Body of pancreas (tissue), 4 donors: ENCODE measurements at regions not wholly inside any gene's neighbourhood (a gene's known extent, or its start where the extent isn't known, plus 50 kb on each side); places are given as distances from the start of the nearest gene placed in this dataset.

Experiments
- ATAC-seq: fragments of 150-250 bp; one replicate; pipeline ENCODE4 v1.9.1; 2016
- DNase-seq, 4 donors: peaks; one replicate each; pipeline ENCODE4 v3.0.0-alpha.2; 2019
- H3K27ac ChIP-seq, 4 donors: fragments of 200-600 bp; sonication (generic); 1 replicate in 3 of 4; 2 replicates in 1 of 4; pipeline versions ENCODE4 v1.5.1 to v1.6.1; 2016 to 2019; ENCODE audit warnings: mild to moderate bottlenecking in 1 of 4, mixed read lengths in 1 of 4, moderate library complexity in 1 of 4
- H3K27me3 ChIP-seq, 2 donors: fragments of 200-600 bp; sonication (generic); one replicate each; pipeline ENCODE4 v1.6.0; 2016; ENCODE audit warnings: mild to moderate bottlenecking in 1 of 2
- H3K36me3 ChIP-seq, 2 donors: fragments of 200-600 bp; sonication (generic); replicated peaks in 1 of 2; 2 replicates each; pipeline ENCODE4 v1.5.1; 2016; ENCODE audit warnings: low read depth in 2 of 2; ENCODE audit not compliant: insufficient read depth in 1 of 2
- H3K4me1 ChIP-seq: fragments of 200-600 bp; sonication (generic); one replicate; pipeline ENCODE4 v1.6.0; 2016
- H3K4me3 ChIP-seq, 2 donors: fragments of 200-600 bp; sonication (generic); 1 replicate in 1 of 2; 2 replicates in 1 of 2; pipeline ENCODE4 v1.5.1; 2016 to 2019
- H3K9me3 ChIP-seq, 3 donors: fragments of 200-600 bp; sonication (generic); 1 replicate in 2 of 3; 2 replicates in 1 of 3; pipeline ENCODE4 v1.5.1; 2016
- CTCF ChIP-seq, 7 experiments: fragments of 450-650 bp in 4 of 7; fragments of 200-600 bp in 3 of 7; sonication (generic) in 3 of 7; IDR thresholded peaks; one replicate each; pipeline ENCODE4 v1.5.1; 2016 to 2019; ENCODE audit warnings: antibody characterized with exemption in 7 of 7
- POLR2A ChIP-seq, 3 donors: fragments of 450-650 bp; IDR thresholded peaks; one replicate each; pipeline ENCODE4 v1.6.1; 2016; ENCODE audit warnings: antibody characterized with exemption in 3 of 3, mild to moderate bottlenecking in 2 of 3
- WGBS, 2 donors: methylation state at CpG; one replicate each; pipeline ENCODE4 v1.1.5; 2017; 5-methylcytosine and 5-hydroxymethylcytosine counted together
- intact Hi-C: fragments of 100-400 bp; cut with DNase I; formaldehyde crosslinking; loops from one replicate; pipeline ENCODE4 v1.15.1; 2023

DNA sequence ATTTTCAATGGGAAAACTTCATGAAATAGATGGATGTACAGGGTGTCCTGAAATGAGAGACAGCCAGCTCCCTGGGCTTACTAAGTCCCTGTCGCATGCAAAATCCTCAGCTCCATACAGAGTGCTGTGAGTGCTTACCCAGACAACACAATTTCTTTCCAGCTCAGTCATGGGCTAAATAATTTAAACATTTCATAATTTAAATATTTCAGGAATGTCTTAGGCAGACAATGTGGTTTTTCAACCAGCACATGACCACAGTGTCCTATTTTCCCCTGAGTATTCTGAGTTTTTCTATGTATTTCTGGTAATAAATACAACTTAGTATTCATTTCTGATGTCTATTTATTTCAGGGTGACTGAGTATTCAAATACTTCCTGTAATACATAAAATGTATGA is 188.5 kb upstream of the SNX2 start:
- TF ChIP-seq POLR2A (IDR thresholded peaks at IDR 0.05) (no peak), CTCF (IDR thresholded peaks at IDR 0.05) (no peak)
- Histone ChIP-seq H3K9me3 (no peaks in the 10 kb centered on the region), H3K4me1 (no peaks in the 10 kb centered on the region), H3K4me3 (no peak overlapping the region), H3K36me3 (no peaks in the 10 kb centered on the region), H3K27me3 (no peaks in the 10 kb centered on the region), H3K27ac (no peak overlapping the region)
- intact Hi-C loops: no loop called here
- ATAC-seq: no peak
- WGBS, 2 donors: 72 to 79% methylated on average over 1 of the region's 1 CpG
- DNase-seq: no peak

DNA sequence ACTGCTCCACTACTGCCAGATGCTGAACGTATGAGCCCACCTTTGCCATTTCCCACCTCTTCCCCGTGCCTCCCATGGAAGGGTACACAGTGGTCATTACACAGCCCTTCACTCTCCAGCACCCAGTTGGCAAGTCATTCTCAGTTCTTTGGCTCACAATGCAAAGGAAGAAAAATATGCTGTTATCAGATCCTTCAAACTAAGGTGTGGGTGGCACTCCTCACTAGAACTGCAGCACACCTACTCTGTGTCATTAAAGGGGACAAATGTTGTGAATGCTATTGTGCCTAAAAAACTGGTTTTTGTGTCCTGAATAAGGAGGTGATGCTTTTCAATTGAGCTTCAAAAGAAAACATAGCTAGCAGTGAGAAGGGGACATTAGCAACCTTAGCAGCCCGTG is 183.1 kb upstream of the SNX2 start:
- H3K27me3 ChIP-seq: no peaks in the 10 kb centered on the region
- 64 to 82% methylated on average over 3 of the region's 3 CpGs for WGBS, 2 donors
- no peaks in the 10 kb centered on the region for H3K36me3 ChIP-seq
- no peak for ATAC-seq
- no peaks in the 10 kb centered on the region for H3K9me3 ChIP-seq
- intact Hi-C loops: no loop called here
- H3K4me1 ChIP-seq: no peaks in the 10 kb centered on the region
- TF ChIP-seq CTCF (IDR thresholded peaks at IDR 0.05): no peak
- TF ChIP-seq POLR2A (IDR thresholded peaks at IDR 0.05): no peak
- no peak overlapping the region for H3K4me3 ChIP-seq
- H3K27ac ChIP-seq: no peak overlapping the region
- no peak for DNase-seq

GRCh38 chr5:122599000-122599399 is 175.9 kb upstream of the SNX2 start:
- TF ChIP-seq CTCF (IDR thresholded peaks at IDR 0.05) (no peak), POLR2A (IDR thresholded peaks at IDR 0.05) (no peak)
- no peak overlapping the region for H3K27ac ChIP-seq
- H3K27me3 ChIP-seq: no peaks in the 10 kb centered on the region
- intact Hi-C loops: no loop called here
- no peaks in the 10 kb centered on the region for H3K4me1 ChIP-seq
- no peak for ATAC-seq
- no peaks in the 10 kb centered on the region for H3K36me3 ChIP-seq
- no peak overlapping the region for H3K4me3 ChIP-seq
- DNase-seq: no peak
- H3K9me3 ChIP-seq: peaks cover 0 to 5% (median 0%) of the 10 kb centered on the region in 3 donors

GRCh38 chr5:122600924-122601323 is 174.0 kb upstream of the SNX2 start:
- intact Hi-C loops: no loop called here
- ATAC-seq: no peak
- WGBS, 2 donors: 56% methylated on average over 1 of the region's 1 CpG; no CpG with 5 or more reads in 1 of the 2 donors
- H3K36me3 ChIP-seq: no peaks in the 10 kb centered on the region
- H3K4me3 ChIP-seq: no peak overlapping the region
- no peak overlapping the region for H3K27ac ChIP-seq
- DNase-seq: no peak
- peaks cover 0 to 5% (median 0%) of the 10 kb centered on the region in 3 donors for H3K9me3 ChIP-seq
- H3K4me1 ChIP-seq: no peaks in the 10 kb centered on the region
- TF ChIP-seq CTCF (IDR thresholded peaks at IDR 0.05): no peak
- no peaks in the 10 kb centered on the region for H3K27me3 ChIP-seq

- peaks cover 0 to 5% (median 0%) of the 10 kb centered on the region in 3 donors for H3K9me3 ChIP-seq
- H3K4me3 ChIP-seq: no peak overlapping the region
- TF ChIP-seq POLR2A (IDR thresholded peaks at IDR 0.05) (no peak), CTCF (IDR thresholded peaks at IDR 0.05) (no peak)
- no peak for DNase-seq
- no peak overlapping the region for H3K27ac ChIP-seq
- WGBS, 2 donors: 36 to 50% methylated on average over 1 of the region's 1 CpG
- H3K4me1 ChIP-seq: no peaks in the 10 kb centered on the region
- H3K36me3 ChIP-seq: no peaks in the 10 kb centered on the region
- no peak for ATAC-seq
- intact Hi-C loops: no loop called here
- no peaks in the 10 kb centered on the region for H3K27me3 ChIP-seq
These were observed 172.2 kb upstream of the SNX2 start for GRCh38 chr5:122602700-122603099.
